Lower leg skin (tissue), 3 donors: ENCODE measurements at regions not wholly inside any gene's neighbourhood (a gene's known extent, or its start where the extent isn't known, plus 50 kb on each side); places are given as distances from the start of the nearest gene placed in this dataset.

ENCODE experiments used
- CTCF ChIP-seq, 3 donors: fragments of 450-650 bp; IDR thresholded peaks; one replicate each; pipeline ENCODE4 v1.5.1; 2016; ENCODE audit warnings: antibody characterized with exemption in 3 of 3, mild to moderate bottlenecking in 3 of 3, moderate library complexity in 2 of 3
- POLR2A ChIP-seq, 2 donors: fragments of 450-650 bp; IDR thresholded peaks; one replicate each; pipeline ENCODE4 v1.6.1; 2016 to 2017; ENCODE audit warnings: antibody characterized with exemption in 2 of 2, mild to moderate bottlenecking in 1 of 2, moderate library complexity in 1 of 2

DNA sequence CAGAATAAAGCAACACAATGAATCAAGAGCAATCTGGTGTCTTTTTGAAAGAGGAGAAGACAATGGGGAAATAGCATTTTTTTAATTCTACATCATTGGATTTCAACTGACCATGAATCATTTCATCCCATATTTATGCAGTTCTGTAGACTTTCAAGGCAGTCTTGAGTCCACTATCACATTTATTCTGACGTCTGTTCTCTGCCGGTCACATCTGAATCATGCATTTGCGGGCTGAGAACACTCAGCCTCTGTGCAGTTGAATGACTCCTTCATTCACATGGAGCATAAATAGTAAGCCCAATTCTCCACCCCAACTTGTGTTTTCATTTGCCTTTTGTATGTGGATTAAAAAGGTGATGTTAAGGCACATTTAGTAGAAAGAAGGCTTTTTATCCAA lies 128.2 kb downstream of the AKAIN1 start:
- TF ChIP-seq CTCF (IDR thresholded peaks at IDR 0.05) (no peak), POLR2A (IDR thresholded peaks at IDR 0.05) (no peak)
